H9 (cell line): ENCODE measurements at regions not wholly inside any gene's neighbourhood (a gene's known extent, or its start where the extent isn't known, plus 50 kb on each side); places are given as distances from the start of the nearest gene placed in this dataset.
"Not testable (repeated sequence)": the region's sequence is repeated elsewhere in the genome, so short reads cannot be mapped to it uniquely, and the experiment has no call there.

Source experiments
- DNase-seq: peaks from one replicate; pipeline ENCODE4 v3.0.0-alpha.2; 2017
- H2AFZ ChIP-seq: one replicate; pipeline ENCODE4 v1.6.1; 2013; ENCODE audit warnings: mild to moderate bottlenecking, low read length, control low read depth, moderate library complexity
- H2AK5ac ChIP-seq: 2 replicates; pipeline ENCODE4 v1.6.1; 2013; ENCODE audit warnings: low read length, control low read depth, mixed read lengths; ENCODE audit not compliant: insufficient read length
- H2BK120ac ChIP-seq: one replicate; pipeline ENCODE4 v1.6.1; 2013; ENCODE audit warnings: low read depth, mild to moderate bottlenecking, low read length, control low read depth, inconsistent platforms; ENCODE audit not compliant: poor library complexity, severe bottlenecking
- H2BK12ac ChIP-seq: 2 replicates; pipeline ENCODE4 v1.6.1; 2013; ENCODE audit warnings: low read length, control low read depth, mixed read lengths, low read depth; ENCODE audit not compliant: insufficient read length
- H2BK15ac ChIP-seq: 2 replicates; pipeline ENCODE4 v1.6.1; 2013; ENCODE audit warnings: low read depth, low read length, control low read depth
- H2BK20ac ChIP-seq: one replicate; pipeline ENCODE4 v1.6.1; 2013; ENCODE audit warnings: low read depth, mild to moderate bottlenecking, low read length, control low read depth, inconsistent platforms; ENCODE audit not compliant: poor library complexity, severe bottlenecking
- H2BK5ac ChIP-seq: 2 replicates; pipeline ENCODE4 v1.6.1; 2013; ENCODE audit warnings: low read length, control low read depth, mixed read lengths; ENCODE audit not compliant: insufficient read length
- H3K14ac ChIP-seq: 2 replicates; pipeline ENCODE4 v1.6.1; 2013; ENCODE audit warnings: low read length, control low read depth; ENCODE audit not compliant: insufficient read depth
- H3K18ac ChIP-seq: 2 replicates; pipeline ENCODE4 v1.6.1; 2013; ENCODE audit warnings: low read depth, mild to moderate bottlenecking, mixed read lengths, low read length, control low read depth; ENCODE audit not compliant: insufficient read length
- H3K23ac ChIP-seq: 2 replicates; pipeline ENCODE4 v1.6.1; 2013; ENCODE audit warnings: low read length, control low read depth, mixed read lengths, low read depth; ENCODE audit not compliant: insufficient read length
- H3K23me2 ChIP-seq: 2 replicates; pipeline ENCODE4 v1.6.1; 2013; ENCODE audit warnings: low read depth, mild to moderate bottlenecking, mixed read lengths, low read length, control low read depth; ENCODE audit not compliant: insufficient read length, poor library complexity, severe bottlenecking
- H3K27ac ChIP-seq: 2 replicates; pipeline ENCODE4 v1.5.1; 2013; ENCODE audit warnings: low read length, control low read depth, mixed read lengths, low read depth; ENCODE audit not compliant: insufficient read length
- H3K27me3 ChIP-seq: 2 replicates; pipeline ENCODE4 v1.6.1; 2013; ENCODE audit warnings: low read length, control low read depth, inconsistent platforms; ENCODE audit not compliant: insufficient read depth
- H3K4ac ChIP-seq: 2 replicates; pipeline ENCODE4 v1.6.1; 2013; ENCODE audit warnings: low read depth, mild to moderate bottlenecking, control low read depth, inconsistent platforms, low read length, moderate library complexity
- H3K4me1 ChIP-seq: 2 replicates; pipeline ENCODE4 v1.6.1; 2013; ENCODE audit warnings: low read length, control low read depth, inconsistent platforms; ENCODE audit not compliant: insufficient read depth
- H3K4me2 ChIP-seq: 2 replicates; pipeline ENCODE4 v1.6.1; 2013; ENCODE audit warnings: low read length, control low read depth, mixed read lengths; ENCODE audit not compliant: insufficient read length, insufficient read depth
- H3K56ac ChIP-seq: 2 replicates; pipeline ENCODE4 v1.6.1; 2013; ENCODE audit warnings: low read depth, mild to moderate bottlenecking, mixed read lengths, low read length, control low read depth; ENCODE audit not compliant: insufficient read length
- H3K79me1 ChIP-seq: 2 replicates; pipeline ENCODE4 v1.6.1; 2013; ENCODE audit warnings: low read depth, mild to moderate bottlenecking, moderate library complexity, low read length, control low read depth, inconsistent platforms; ENCODE audit not compliant: insufficient read depth, poor library complexity, severe bottlenecking
- H3K79me2 ChIP-seq: 2 replicates; pipeline ENCODE4 v1.6.1; 2013; ENCODE audit warnings: low read length, control low read depth, inconsistent platforms; ENCODE audit not compliant: insufficient read depth
- H3K9ac ChIP-seq: 2 replicates; pipeline ENCODE4 v1.6.1; 2013; ENCODE audit warnings: low read length, control low read depth, mixed read lengths; ENCODE audit not compliant: insufficient read length; ENCODE audit errors: extremely low read depth
- H3K9me3 ChIP-seq: one replicate; pipeline ENCODE4 v1.6.1; 2013; ENCODE audit warnings: low read depth, low read length, inconsistent platforms; ENCODE audit not compliant: control insufficient read depth
- H3T11ph ChIP-seq: one replicate; pipeline ENCODE4 v1.6.1; 2013; ENCODE audit warnings: mild to moderate bottlenecking, low read length, control low read depth, inconsistent platforms
- H4K20me1 ChIP-seq: one replicate; pipeline ENCODE4 v1.6.1; 2013; ENCODE audit not compliant: control insufficient read depth, insufficient read length, insufficient read depth
- H4K5ac ChIP-seq: 2 replicates; pipeline ENCODE4 v1.6.1; 2013; ENCODE audit warnings: low read depth, mild to moderate bottlenecking, mixed read lengths, low read length, control low read depth; ENCODE audit not compliant: insufficient read length
- H4K8ac ChIP-seq: replicated peaks from 2 replicates; pipeline ENCODE4 v1.6.1; 2013; ENCODE audit warnings: low read length, control low read depth, mixed read lengths, low read depth; ENCODE audit not compliant: insufficient read length
- H4K91ac ChIP-seq: 2 replicates; pipeline ENCODE4 v1.6.1; 2013; ENCODE audit warnings: low read depth, mild to moderate bottlenecking, moderate library complexity, mixed read lengths, low read length, control low read depth; ENCODE audit not compliant: insufficient read length
- H3K27ac Mint-ChIP-seq, 3 experiments: 2 replicates in 2 of 3; 3 replicates in 1 of 3; pipeline ENCODE4 v1.8.0; 2020 to 2021; ENCODE audit warnings: mixed read lengths in 3 of 3, mild to moderate bottlenecking in 1 of 3, moderate library complexity in 1 of 3
- H3K27me3 Mint-ChIP-seq: 2 replicates; pipeline ENCODE4 v1.8.0; 2021; ENCODE audit warnings: low read depth, mild to moderate bottlenecking, moderate library complexity, mixed read lengths
- H3K36me3 Mint-ChIP-seq, 3 experiments: 2 replicates in 2 of 3; 3 replicates in 1 of 3; pipeline ENCODE4 v1.8.0; 2020 to 2021; ENCODE audit warnings: low read depth in 3 of 3, mixed read lengths in 3 of 3; ENCODE audit not compliant: insufficient read depth in 1 of 3
- H3K4me1 Mint-ChIP-seq, 2 experiments: 2 replicates each; pipeline ENCODE4 v1.8.0; 2020; ENCODE audit warnings: mixed read lengths in 2 of 2
- H3K4me3 Mint-ChIP-seq, 2 experiments: 2 replicates in 1 of 2; 3 replicates in 1 of 2; pipeline ENCODE4 v1.8.0; 2020 to 2021; ENCODE audit warnings: mild to moderate bottlenecking in 2 of 2, mixed read lengths in 2 of 2, moderate library complexity in 1 of 2
- H3K9me3 Mint-ChIP-seq, 2 experiments: 2 replicates in 1 of 2; 3 replicates in 1 of 2; pipeline ENCODE4 v1.8.0; 2020; ENCODE audit warnings: mild to moderate bottlenecking in 2 of 2, mixed read lengths in 2 of 2, moderate library complexity in 1 of 2
- WGBS: extraction: QIAGEN DNeasy Blood & Tissue Kit; methylation state at CpG from one replicate; pipeline ENCODE4 v1.1.7; 2013; ENCODE audit warnings: missing lambda C conversion rate, low lambda C conversion rate, mixed read lengths; ENCODE audit not compliant: insufficient read length; ENCODE audit errors: extremely low coverage; 5-methylcytosine and 5-hydroxymethylcytosine counted together
- TF ChIP-seq, protein P1 (sequence below): fragments of 200-600 bp; sonication (generic); conservative IDR thresholded peaks from 3 replicates; pipeline ENCODE4 v1.8.0; 2021; ENCODE audit warnings: antibody characterized with exemption, mild to moderate bottlenecking

DNA sequence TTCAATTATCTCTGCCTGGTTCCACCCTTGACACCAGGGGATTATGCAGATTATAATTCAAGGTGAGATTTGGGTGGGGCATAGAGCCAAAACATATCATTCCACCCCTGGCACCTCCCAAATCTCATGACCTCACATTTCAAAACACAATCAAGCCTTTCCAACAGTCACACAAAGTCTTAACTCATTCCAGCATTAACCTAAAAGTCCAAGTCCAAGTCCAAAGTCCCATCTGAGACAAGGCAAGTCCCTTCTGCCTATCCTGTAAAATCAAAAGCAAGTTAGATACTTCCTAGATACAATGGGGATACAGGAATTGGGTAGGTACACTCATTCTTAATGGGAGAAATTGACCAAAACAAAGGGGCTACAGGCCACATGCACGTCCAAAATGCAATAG, 73.7 kb upstream of the SLC24A3 start:
- no peaks in the 10 kb centered on the region for H3K79me2 ChIP-seq
- H3K36me3 Mint-ChIP-seq = peaks cover 12 to 27% (median 27%) of the 10 kb centered on the region in 3 experiments
- H3K27ac ChIP-seq = no peak overlapping the region
- TF ChIP-seq, protein P1, sequence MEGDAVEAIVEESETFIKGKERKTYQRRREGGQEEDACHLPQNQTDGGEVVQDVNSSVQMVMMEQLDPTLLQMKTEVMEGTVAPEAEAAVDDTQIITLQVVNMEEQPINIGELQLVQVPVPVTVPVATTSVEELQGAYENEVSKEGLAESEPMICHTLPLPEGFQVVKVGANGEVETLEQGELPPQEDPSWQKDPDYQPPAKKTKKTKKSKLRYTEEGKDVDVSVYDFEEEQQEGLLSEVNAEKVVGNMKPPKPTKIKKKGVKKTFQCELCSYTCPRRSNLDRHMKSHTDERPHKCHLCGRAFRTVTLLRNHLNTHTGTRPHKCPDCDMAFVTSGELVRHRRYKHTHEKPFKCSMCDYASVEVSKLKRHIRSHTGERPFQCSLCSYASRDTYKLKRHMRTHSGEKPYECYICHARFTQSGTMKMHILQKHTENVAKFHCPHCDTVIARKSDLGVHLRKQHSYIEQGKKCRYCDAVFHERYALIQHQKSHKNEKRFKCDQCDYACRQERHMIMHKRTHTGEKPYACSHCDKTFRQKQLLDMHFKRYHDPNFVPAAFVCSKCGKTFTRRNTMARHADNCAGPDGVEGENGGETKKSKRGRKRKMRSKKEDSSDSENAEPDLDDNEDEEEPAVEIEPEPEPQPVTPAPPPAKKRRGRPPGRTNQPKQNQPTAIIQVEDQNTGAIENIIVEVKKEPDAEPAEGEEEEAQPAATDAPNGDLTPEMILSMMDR = no peak
- H3T11ph ChIP-seq = no peak overlapping the region
- no peak overlapping the region for H3K23ac ChIP-seq
- no peaks in the 10 kb centered on the region for H3K79me1 ChIP-seq
- H3K4me1 ChIP-seq = no peaks in the 10 kb centered on the region
- no peak overlapping the region for H3K56ac ChIP-seq
- H2AFZ ChIP-seq = no peak overlapping the region
- H3K4me2 ChIP-seq = no peak overlapping the region
- no CpG with 5 or more reads among the region's 1 CpG for WGBS
- H3K27me3 Mint-ChIP-seq = peaks cover 6% of the 10 kb centered on the region
- no peak overlapping the region for H3K14ac ChIP-seq
- no peak overlapping the region for H3K27ac Mint-ChIP-seq
- H2BK20ac ChIP-seq = no peak overlapping the region
- no peaks in the 10 kb centered on the region for H3K23me2 ChIP-seq
- no peak overlapping the region for H4K5ac ChIP-seq
- DNase-seq = no peak
- H4K20me1 ChIP-seq = no peaks in the 10 kb centered on the region
- no peaks in the 10 kb centered on the region for H3K4me1 Mint-ChIP-seq
- H4K91ac ChIP-seq = no peak overlapping the region
- H3K9ac ChIP-seq = no peak overlapping the region
- H3K18ac ChIP-seq = no peak overlapping the region
- H2BK12ac ChIP-seq = no peak overlapping the region
- H3K9me3 ChIP-seq = peaks cover 22% of the 10 kb centered on the region
- H3K4me3 Mint-ChIP-seq = no peak overlapping the region
- H2BK120ac ChIP-seq = no peak overlapping the region
- H2BK5ac ChIP-seq = no peak overlapping the region
- H3K4ac ChIP-seq = no peak overlapping the region
- H3K27me3 ChIP-seq = no peaks in the 10 kb centered on the region
- peaks cover 51 to 61% of the 10 kb centered on the region in 2 experiments for H3K9me3 Mint-ChIP-seq
- no peak overlapping the region for H2BK15ac ChIP-seq
- no peak overlapping the region for H4K8ac ChIP-seq
- no peak overlapping the region for H2AK5ac ChIP-seq

DNA sequence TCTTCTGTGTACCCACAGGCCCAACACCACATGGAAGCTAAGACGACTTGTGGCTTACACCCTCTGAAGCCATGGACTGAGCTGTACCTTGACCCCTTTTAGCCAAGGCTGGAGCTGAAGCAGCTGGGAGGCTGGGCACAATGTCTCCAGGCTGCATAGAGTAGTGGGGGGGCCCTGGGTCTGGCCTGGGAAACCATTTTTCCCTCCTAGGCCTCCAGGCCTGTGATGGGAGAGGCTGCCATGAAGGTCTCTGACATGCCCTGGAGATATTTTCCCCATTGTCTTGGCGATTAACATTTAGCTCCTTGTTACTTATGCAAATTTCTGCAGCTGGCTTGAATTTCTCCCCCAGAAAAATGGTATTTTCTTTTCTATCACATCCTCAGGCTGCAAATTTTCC, 72.9 kb upstream of the SLC24A3 start:
- H3K36me3 Mint-ChIP-seq = peaks cover 12 to 27% (median 25%) of the 10 kb centered on the region in 3 experiments
- peaks cover 49 to 56% of the 10 kb centered on the region in 2 experiments for H3K9me3 Mint-ChIP-seq
- not testable (repeated sequence) for H3K79me2 ChIP-seq, H4K91ac ChIP-seq, H3K9ac ChIP-seq, H4K8ac ChIP-seq, H4K5ac ChIP-seq, H3K79me1 ChIP-seq, H3K27me3 Mint-ChIP-seq, H3K23ac ChIP-seq, H3K4ac ChIP-seq, H2BK120ac ChIP-seq, H3K27me3 ChIP-seq, H3K27ac ChIP-seq, H3K56ac ChIP-seq, H2BK20ac ChIP-seq, H2AFZ ChIP-seq, H4K20me1 ChIP-seq, H3K4me3 Mint-ChIP-seq, H2BK15ac ChIP-seq, H2AK5ac ChIP-seq, H3K4me2 ChIP-seq, H2BK12ac ChIP-seq, H3K14ac ChIP-seq, H3K27ac Mint-ChIP-seq, H3K23me2 ChIP-seq, H3T11ph ChIP-seq, DNase-seq, H3K4me1 ChIP-seq, H3K18ac ChIP-seq, H3K4me1 Mint-ChIP-seq, H2BK5ac ChIP-seq
- no CpG with 5 or more reads among the region's 2 CpGs for WGBS
- H3K9me3 ChIP-seq = peaks cover 22% of the 10 kb centered on the region
